ENCODE measurements at regions not wholly inside any gene's neighbourhood (a gene's known extent, or its start where the extent isn't known, plus 50 kb on each side); places are given as distances from the start of the nearest gene placed in this dataset.

- Histone ChIP-seq H3K9me2 (replicated peaks; ENCODE audit: insufficient read depth, low read length) (no peaks in the 10 kb centered on the region), H2AFZ (ENCODE audit: low read length) (peak overlapping the region; percentile 41; the same call in 1 of the 2 replicates), H3K27me3 (ENCODE audit: low read length) (no peaks in the 10 kb centered on the region), H3K36me3 (ENCODE audit: insufficient read depth, low read length) (no peaks in the 10 kb centered on the region), H3K4me3 (ENCODE audit: low read length) (no peak overlapping the region), H3K9ac (ENCODE audit: low read length) (no peak overlapping the region), H3K27ac (ENCODE audit: low read length) (no peak overlapping the region), H3K4me2 (ENCODE audit: low read depth, low read length, poor library complexity, severe bottlenecking) (no peak overlapping the region), H3K4me1 (ENCODE audit: low read length) (peaks cover 5% of the 10 kb centered on the region; the same call in 1 of the 2 replicates), H4K20me1 (ENCODE audit: insufficient read depth, low read depth, low read length) (no peaks in the 10 kb centered on the region), H3K79me2 (ENCODE audit: low read length) (no peaks in the 10 kb centered on the region), H3K9me3 (ENCODE audit: low read length) (peaks cover 15% of the 10 kb centered on the region; the same call in 1 of the 2 replicates)
- no peak for DNase-seq
These were observed 980.4 kb downstream of the SLITRK5 start for GRCh38 chr13:88651531-88651930.

GRCh38 chr13:88656751-88657150 lies 985.6 kb downstream of the SLITRK5 start:
- Histone ChIP-seq H3K4me3 (ENCODE audit: low read length) (no peak overlapping the region), H4K20me1 (ENCODE audit: insufficient read depth, low read depth, low read length) (no peaks in the 10 kb centered on the region), H3K79me2 (ENCODE audit: low read length) (no peaks in the 10 kb centered on the region), H3K36me3 (ENCODE audit: insufficient read depth, low read length) (no peaks in the 10 kb centered on the region), H3K9me2 (replicated peaks; ENCODE audit: insufficient read depth, low read length) (no peaks in the 10 kb centered on the region), H3K4me1 (ENCODE audit: low read length) (no peaks in the 10 kb centered on the region), H2AFZ (ENCODE audit: low read length) (peak overlapping the region; percentile 79; the same call in 1 of the 2 replicates), H3K27ac (ENCODE audit: low read length) (no peak overlapping the region), H3K9ac (ENCODE audit: low read length) (no peak overlapping the region), H3K9me3 (ENCODE audit: low read length) (peaks cover 12% of the 10 kb centered on the region), H3K4me2 (ENCODE audit: low read depth, low read length, poor library complexity, severe bottlenecking) (no peak overlapping the region), H3K27me3 (ENCODE audit: low read length) (no peaks in the 10 kb centered on the region)
- no peak for DNase-seq

- H3K4me2 ChIP-seq (ENCODE audit: low read depth, low read length, poor library complexity, severe bottlenecking) = no peak overlapping the region
- no peak overlapping the region for H3K4me3 ChIP-seq (ENCODE audit: low read length)
- no peaks in the 10 kb centered on the region for H3K9me2 ChIP-seq (replicated peaks; ENCODE audit: insufficient read depth, low read length)
- H3K27me3 ChIP-seq (ENCODE audit: low read length) = no peaks in the 10 kb centered on the region
- H3K36me3 ChIP-seq (ENCODE audit: insufficient read depth, low read length) = no peaks in the 10 kb centered on the region
- H3K9ac ChIP-seq (ENCODE audit: low read length) = no peak overlapping the region
- H3K9me3 ChIP-seq (ENCODE audit: low read length) = no peaks in the 10 kb centered on the region; the same call in 1 of the 2 replicates
- no peak overlapping the region for H2AFZ ChIP-seq (ENCODE audit: low read length)
- H3K4me1 ChIP-seq (ENCODE audit: low read length) = no peaks in the 10 kb centered on the region
- DNase-seq = no peak
- H3K79me2 ChIP-seq (ENCODE audit: low read length) = no peaks in the 10 kb centered on the region
- H4K20me1 ChIP-seq (ENCODE audit: insufficient read depth, low read depth, low read length) = no peaks in the 10 kb centered on the region
- no peak overlapping the region for H3K27ac ChIP-seq (ENCODE audit: low read length)
These were observed 999.3 kb downstream of the SLITRK5 start for GRCh38 chr13:88670509-88670908.

GRCh38 chr13:88674841-88675240 lies 1003.7 kb downstream of the SLITRK5 start:
- peak overlapping the region; percentile 88 for H2AFZ ChIP-seq (ENCODE audit: low read length)
- no peaks in the 10 kb centered on the region for H4K20me1 ChIP-seq (ENCODE audit: insufficient read depth, low read depth, low read length)
- H3K9me3 ChIP-seq (ENCODE audit: low read length) = no peaks in the 10 kb centered on the region; the same call in 1 of the 2 replicates
- H3K36me3 ChIP-seq (ENCODE audit: insufficient read depth, low read length) = no peaks in the 10 kb centered on the region
- no peaks in the 10 kb centered on the region for H3K79me2 ChIP-seq (ENCODE audit: low read length)
- H3K4me3 ChIP-seq (ENCODE audit: low read length) = no peak overlapping the region
- no peak overlapping the region for H3K9ac ChIP-seq (ENCODE audit: low read length)
- DNase-seq = no peak
- no peaks in the 10 kb centered on the region for H3K9me2 ChIP-seq (replicated peaks; ENCODE audit: insufficient read depth, low read length)
- no peaks in the 10 kb centered on the region for H3K27me3 ChIP-seq (ENCODE audit: low read length)
- H3K4me1 ChIP-seq (ENCODE audit: low read length) = no peaks in the 10 kb centered on the region; the same call in 1 of the 2 replicates
- no peak overlapping the region for H3K27ac ChIP-seq (ENCODE audit: low read length)
- H3K4me2 ChIP-seq (ENCODE audit: low read depth, low read length, poor library complexity, severe bottlenecking) = no peak overlapping the region

- Histone ChIP-seq H3K9me3 (ENCODE audit: low read length) (no peaks in the 10 kb centered on the region; the same call in 1 of the 2 replicates), H3K9ac (ENCODE audit: low read length) (no peak overlapping the region), H3K36me3 (ENCODE audit: insufficient read depth, low read length) (no peaks in the 10 kb centered on the region), H3K4me1 (ENCODE audit: low read length) (no peaks in the 10 kb centered on the region; the same call in 1 of the 2 replicates), H3K27me3 (ENCODE audit: low read length) (no peaks in the 10 kb centered on the region), H3K4me2 (ENCODE audit: low read depth, low read length, poor library complexity, severe bottlenecking) (no peak overlapping the region), H3K9me2 (replicated peaks; ENCODE audit: insufficient read depth, low read length) (no peaks in the 10 kb centered on the region), H2AFZ (ENCODE audit: low read length) (peak overlapping the region; percentile 88), H3K4me3 (ENCODE audit: low read length) (no peak overlapping the region), H3K27ac (ENCODE audit: low read length) (no peak overlapping the region), H4K20me1 (ENCODE audit: insufficient read depth, low read depth, low read length) (no peaks in the 10 kb centered on the region), H3K79me2 (ENCODE audit: low read length) (no peaks in the 10 kb centered on the region)
- DNase-seq = no peak
These were observed 1004.3 kb downstream of the SLITRK5 start for GRCh38 chr13:88675347-88675996.

GRCh38 chr13:88676016-88676415 lies 1004.8 kb downstream of the SLITRK5 start:
- H3K27ac ChIP-seq (ENCODE audit: low read length) = no peak overlapping the region
- H3K36me3 ChIP-seq (ENCODE audit: insufficient read depth, low read length) = no peaks in the 10 kb centered on the region

GRCh38 chr13:88685459-88685858 lies 1014.3 kb downstream of the SLITRK5 start:
- no peak overlapping the region for H3K9ac ChIP-seq (ENCODE audit: low read length)
- no peaks in the 10 kb centered on the region for H4K20me1 ChIP-seq (ENCODE audit: insufficient read depth, low read depth, low read length)
- no peaks in the 10 kb centered on the region for H3K36me3 ChIP-seq (ENCODE audit: insufficient read depth, low read length)
- no peak for DNase-seq
- no peak overlapping the region for H3K27ac ChIP-seq (ENCODE audit: low read length)
- no peak overlapping the region for H3K4me3 ChIP-seq (ENCODE audit: low read length)
- no peaks in the 10 kb centered on the region for H3K79me2 ChIP-seq (ENCODE audit: low read length)
- no peaks in the 10 kb centered on the region for H3K4me1 ChIP-seq (ENCODE audit: low read length)
- no peaks in the 10 kb centered on the region for H3K27me3 ChIP-seq (ENCODE audit: low read length)
- H3K9me2 ChIP-seq (replicated peaks; ENCODE audit: insufficient read depth, low read length) = no peaks in the 10 kb centered on the region
- peak overlapping the region; percentile 43; the same call in 1 of the 2 replicates for H2AFZ ChIP-seq (ENCODE audit: low read length)
- H3K4me2 ChIP-seq (ENCODE audit: low read depth, low read length, poor library complexity, severe bottlenecking) = no peak overlapping the region
- no peaks in the 10 kb centered on the region for H3K9me3 ChIP-seq (ENCODE audit: low read length)

More at GRCh38 chr13:88676016-88676415, 1004.8 kb downstream of the SLITRK5 start:
- Histone ChIP-seq H3K9ac (ENCODE audit: low read length) (no peak overlapping the region), H4K20me1 (ENCODE audit: insufficient read depth, low read depth, low read length) (no peaks in the 10 kb centered on the region), H2AFZ (ENCODE audit: low read length) (no peak overlapping the region), H3K4me1 (ENCODE audit: low read length) (no peaks in the 10 kb centered on the region; the same call in 1 of the 2 replicates), H3K4me2 (ENCODE audit: low read depth, low read length, poor library complexity, severe bottlenecking) (no peak overlapping the region), H3K27me3 (ENCODE audit: low read length) (no peaks in the 10 kb centered on the region), H3K79me2 (ENCODE audit: low read length) (no peaks in the 10 kb centered on the region), H3K4me3 (ENCODE audit: low read length) (no peak overlapping the region), H3K9me2 (replicated peaks; ENCODE audit: insufficient read depth, low read length) (no peaks in the 10 kb centered on the region), H3K9me3 (ENCODE audit: low read length) (no peaks in the 10 kb centered on the region)
- DNase-seq = no peak

GRCh38 chr13:88701551-88701950 lies 1030.4 kb downstream of the SLITRK5 start:
- H3K79me2 ChIP-seq (ENCODE audit: low read length) = no peaks in the 10 kb centered on the region
- DNase-seq = no peak
- H3K4me2 ChIP-seq (ENCODE audit: low read depth, low read length, poor library complexity, severe bottlenecking) = no peak overlapping the region
- H3K9me3 ChIP-seq (ENCODE audit: low read length) = no peaks in the 10 kb centered on the region
- H3K4me1 ChIP-seq (ENCODE audit: low read length) = peaks cover 20% of the 10 kb centered on the region
- H3K9ac ChIP-seq (ENCODE audit: low read length) = no peak overlapping the region
- H3K27ac ChIP-seq (ENCODE audit: low read length) = no peak overlapping the region
- H3K4me3 ChIP-seq (ENCODE audit: low read length) = no peak overlapping the region
- no peak overlapping the region for H2AFZ ChIP-seq (ENCODE audit: low read length)
- no peaks in the 10 kb centered on the region for H3K9me2 ChIP-seq (replicated peaks; ENCODE audit: insufficient read depth, low read length)
- no peaks in the 10 kb centered on the region for H3K36me3 ChIP-seq (ENCODE audit: insufficient read depth, low read length)
- no peaks in the 10 kb centered on the region for H4K20me1 ChIP-seq (ENCODE audit: insufficient read depth, low read depth, low read length)
- H3K27me3 ChIP-seq (ENCODE audit: low read length) = no peaks in the 10 kb centered on the region
